Peyer's patch (tissue), 4 donors: ENCODE measurements at regions not wholly inside any gene's neighbourhood (a gene's known extent, or its start where the extent isn't known, plus 50 kb on each side); places are given as distances from the start of the nearest gene placed in this dataset.

Experiments
- DNase-seq, 3 donors: peaks; one replicate each; pipeline ENCODE4 v3.0.0-alpha.2; 2017 to 2019
- H3K27ac ChIP-seq, 4 donors: fragments of 200-600 bp; sonication (generic); one replicate each; pipeline ENCODE4 v1.5.1; 2016 to 2019
- H3K27me3 ChIP-seq, 2 donors: fragments of 200-600 bp; sonication (generic); one replicate each; pipeline ENCODE4 v1.5.1; 2019
- H3K36me3 ChIP-seq, 3 donors: fragments of 200-600 bp; sonication (generic); one replicate each; pipeline ENCODE4 v1.5.1; 2016 to 2019
- H3K4me1 ChIP-seq, 4 donors: fragments of 200-600 bp; sonication (generic); one replicate each; pipeline ENCODE4 v1.5.1; 2016 to 2019
- H3K4me3 ChIP-seq, 4 donors: fragments of 200-600 bp; sonication (generic); 1 replicate in 3 of 4; 2 replicates in 1 of 4; pipeline ENCODE4 v1.5.1; 2016 to 2019; ENCODE audit warnings: mild to moderate bottlenecking in 1 of 4
- H3K9me3 ChIP-seq, 4 donors: fragments of 200-600 bp; sonication (generic); one replicate each; pipeline ENCODE4 v1.5.1; 2016 to 2019; ENCODE audit warnings: mild to moderate bottlenecking in 1 of 4
- POLR2A ChIP-seq, 2 donors: fragments of 450-650 bp; IDR thresholded peaks; one replicate each; pipeline ENCODE4 v1.5.1; 2017; ENCODE audit warnings: antibody characterized with exemption in 2 of 2, mild to moderate bottlenecking in 2 of 2, moderate library complexity in 2 of 2
- TF ChIP-seq, protein P1 (sequence below), 6 experiments: fragments of 450-650 bp in 4 of 6; fragments of 200-600 bp in 2 of 6; sonication (generic) in 1 of 6; IDR thresholded peaks; one replicate each; pipeline ENCODE4 v1.5.1; 2017 to 2019; ENCODE audit warnings: antibody characterized with exemption in 6 of 6, mild to moderate bottlenecking in 3 of 6, moderate library complexity in 1 of 6

DNA sequence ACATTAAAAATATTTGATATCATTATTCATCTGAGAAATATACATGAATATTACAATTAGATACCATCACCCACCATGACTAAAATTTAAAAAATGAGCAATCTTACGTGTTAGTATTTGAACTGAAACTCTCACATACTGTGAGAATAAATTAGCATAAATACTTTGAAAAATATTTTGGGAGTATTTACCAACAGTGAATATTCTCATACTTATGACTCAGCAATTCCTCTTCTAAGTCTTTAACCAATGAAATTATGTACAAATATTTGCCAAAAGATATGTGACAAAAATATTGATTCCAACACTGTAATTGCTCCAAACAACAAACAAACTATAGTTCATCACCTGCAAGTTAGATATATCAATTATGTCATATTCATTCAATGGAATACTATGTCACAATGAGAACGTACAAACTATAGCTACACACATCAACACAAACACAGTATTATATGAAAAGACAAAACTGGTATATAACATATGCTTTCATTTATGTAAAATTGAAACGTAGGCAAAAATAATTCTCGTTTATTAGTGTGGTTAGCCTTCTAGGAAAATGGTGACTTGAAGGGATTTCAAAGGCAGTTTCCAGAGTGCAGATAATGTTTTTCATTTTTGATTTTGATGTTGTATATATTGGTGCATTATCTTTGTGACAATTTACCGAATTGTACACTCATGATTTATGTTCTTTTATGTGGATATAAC, 742.2 kb downstream of the SLC16A7 start:
- H3K4me3 ChIP-seq = no peak overlapping the region
- H3K4me1 ChIP-seq = no peaks in the 10 kb centered on the region
- TF ChIP-seq, protein P1, sequence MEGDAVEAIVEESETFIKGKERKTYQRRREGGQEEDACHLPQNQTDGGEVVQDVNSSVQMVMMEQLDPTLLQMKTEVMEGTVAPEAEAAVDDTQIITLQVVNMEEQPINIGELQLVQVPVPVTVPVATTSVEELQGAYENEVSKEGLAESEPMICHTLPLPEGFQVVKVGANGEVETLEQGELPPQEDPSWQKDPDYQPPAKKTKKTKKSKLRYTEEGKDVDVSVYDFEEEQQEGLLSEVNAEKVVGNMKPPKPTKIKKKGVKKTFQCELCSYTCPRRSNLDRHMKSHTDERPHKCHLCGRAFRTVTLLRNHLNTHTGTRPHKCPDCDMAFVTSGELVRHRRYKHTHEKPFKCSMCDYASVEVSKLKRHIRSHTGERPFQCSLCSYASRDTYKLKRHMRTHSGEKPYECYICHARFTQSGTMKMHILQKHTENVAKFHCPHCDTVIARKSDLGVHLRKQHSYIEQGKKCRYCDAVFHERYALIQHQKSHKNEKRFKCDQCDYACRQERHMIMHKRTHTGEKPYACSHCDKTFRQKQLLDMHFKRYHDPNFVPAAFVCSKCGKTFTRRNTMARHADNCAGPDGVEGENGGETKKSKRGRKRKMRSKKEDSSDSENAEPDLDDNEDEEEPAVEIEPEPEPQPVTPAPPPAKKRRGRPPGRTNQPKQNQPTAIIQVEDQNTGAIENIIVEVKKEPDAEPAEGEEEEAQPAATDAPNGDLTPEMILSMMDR (IDR thresholded peaks at IDR 0.05) = no peak
- TF ChIP-seq POLR2A (IDR thresholded peaks at IDR 0.05) = no peak
- no peaks in the 10 kb centered on the region for H3K27me3 ChIP-seq
- DNase-seq = no peak
- H3K36me3 ChIP-seq = no peaks in the 10 kb centered on the region
- H3K27ac ChIP-seq = no peak overlapping the region
- H3K9me3 ChIP-seq = no peaks in the 10 kb centered on the region

- no peak for TF ChIP-seq POLR2A (IDR thresholded peaks at IDR 0.05)
- Histone ChIP-seq H3K4me3 (no peak overlapping the region), H3K36me3 (no peaks in the 10 kb centered on the region), H3K27me3 (no peaks in the 10 kb centered on the region), H3K9me3 (no peaks in the 10 kb centered on the region), H3K27ac (no peak overlapping the region), H3K4me1 (no peaks in the 10 kb centered on the region)
- no peak for DNase-seq
Observed at GRCh38 chr12:60345442-60345841, 749.6 kb downstream of the SLC16A7 start.

DNA sequence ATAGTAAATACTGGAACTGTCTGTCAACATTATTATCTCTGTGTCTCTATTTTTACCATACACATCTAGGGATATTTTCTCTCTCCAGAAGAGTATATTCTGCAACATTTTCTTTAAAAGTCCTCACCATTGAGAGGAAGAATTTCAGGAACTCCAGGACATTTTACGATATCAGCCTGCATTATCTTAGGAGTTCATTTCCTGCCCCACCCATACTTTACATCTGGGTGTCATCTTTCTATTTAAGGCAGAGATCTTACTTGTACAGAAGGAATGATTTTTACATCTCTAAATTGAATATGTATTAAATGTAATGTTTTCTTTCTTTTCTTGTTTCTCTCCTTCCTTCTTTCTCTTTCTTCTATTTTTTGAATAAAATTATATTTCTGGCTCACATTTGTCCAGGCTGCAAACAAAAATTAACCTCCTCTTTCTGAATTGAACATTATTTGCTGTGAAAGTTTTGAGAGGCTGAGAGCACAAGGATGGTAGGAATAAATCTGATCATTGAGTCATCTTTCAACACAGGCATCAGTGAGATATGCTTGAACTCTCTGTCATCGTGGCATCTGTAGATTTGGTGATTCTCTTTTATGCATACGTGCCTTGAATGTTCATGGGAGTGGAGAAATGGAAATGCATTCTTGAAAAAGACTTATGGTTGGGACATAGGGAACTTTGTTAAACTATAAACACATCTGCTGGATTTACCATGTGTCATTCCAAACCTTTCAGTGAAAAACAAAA, 753.6 kb downstream of the SLC16A7 start:
- Histone ChIP-seq H3K27me3 (no peaks in the 10 kb centered on the region), H3K4me3 (no peak overlapping the region), H3K4me1 (no peaks in the 10 kb centered on the region), H3K27ac (no peak overlapping the region), H3K36me3 (no peaks in the 10 kb centered on the region), H3K9me3 (no peaks in the 10 kb centered on the region)
- DNase-seq = no peak
- TF ChIP-seq, protein P1 (IDR thresholded peaks at IDR 0.05) = no peak
- no peak for TF ChIP-seq POLR2A (IDR thresholded peaks at IDR 0.05)

DNA sequence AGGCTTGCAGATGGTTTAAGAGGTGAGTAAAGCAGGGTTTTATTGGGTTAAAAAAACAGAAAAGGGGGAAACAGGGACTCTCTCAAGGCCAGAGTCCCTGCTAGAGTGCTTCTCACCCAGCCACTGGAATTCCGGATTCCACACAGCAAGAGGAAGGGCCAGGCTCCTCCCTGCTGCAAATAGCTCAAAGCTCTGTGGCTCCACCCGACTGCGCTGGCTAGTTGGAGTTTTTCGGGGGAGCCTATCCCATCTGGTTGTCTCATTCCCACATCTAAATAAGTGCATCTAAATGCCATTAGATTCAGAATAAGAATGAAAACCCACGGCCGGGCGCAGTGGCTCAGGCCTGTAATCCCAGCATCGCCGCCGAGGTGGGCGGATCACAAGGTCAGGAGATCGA, 791.5 kb downstream of the SLC16A7 start:
- no peaks in the 10 kb centered on the region for H3K9me3 ChIP-seq
- no peaks in the 10 kb centered on the region for H3K36me3 ChIP-seq
- H3K27me3 ChIP-seq = no peaks in the 10 kb centered on the region
- H3K27ac ChIP-seq = no peak overlapping the region
- no peak overlapping the region for H3K4me3 ChIP-seq
- DNase-seq = peak in 1 of 3 donors; percentile 32
- no peak for TF ChIP-seq POLR2A (IDR thresholded peaks at IDR 0.05)
- no peaks in the 10 kb centered on the region for H3K4me1 ChIP-seq

- Histone ChIP-seq H3K4me3 (no peak overlapping the region), H3K4me1 (no peaks in the 10 kb centered on the region), H3K27me3 (no peaks in the 10 kb centered on the region), H3K36me3 (no peaks in the 10 kb centered on the region), H3K27ac (no peak overlapping the region), H3K9me3 (no peaks in the 10 kb centered on the region)
- DNase-seq = no peak
- TF ChIP-seq, protein P1 (IDR thresholded peaks at IDR 0.05) = no peak
- TF ChIP-seq POLR2A (IDR thresholded peaks at IDR 0.05) = no peak
Observed at GRCh38 chr12:60391051-60391450, 795.2 kb downstream of the SLC16A7 start.

DNA sequence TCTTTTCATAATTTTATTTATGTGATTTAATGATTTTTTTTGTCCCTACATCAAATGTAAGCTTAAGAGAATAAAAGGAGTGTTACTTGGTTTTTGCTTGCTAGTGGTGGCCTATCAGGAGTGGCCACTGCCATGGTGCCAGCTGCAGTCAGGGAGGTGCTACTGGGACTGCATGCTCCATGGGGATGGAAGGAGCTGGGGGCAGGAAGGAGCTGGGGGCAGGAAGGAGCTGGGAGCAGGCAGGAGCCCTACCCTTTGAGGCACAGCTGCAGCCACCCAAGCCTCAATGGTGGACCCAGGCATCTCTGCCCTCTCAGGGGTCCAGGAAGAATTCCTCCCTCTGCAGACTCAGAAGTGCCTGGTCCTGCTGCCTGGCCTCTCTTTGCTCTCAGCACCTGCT, 796.0 kb downstream of the SLC16A7 start:
- H3K36me3 ChIP-seq = no peaks in the 10 kb centered on the region
- H3K27me3 ChIP-seq = no peaks in the 10 kb centered on the region
- H3K4me3 ChIP-seq = no peak overlapping the region
- no peak overlapping the region for H3K27ac ChIP-seq
- no peak for DNase-seq
- TF ChIP-seq, protein P1 (IDR thresholded peaks at IDR 0.05) = no peak
- TF ChIP-seq POLR2A (IDR thresholded peaks at IDR 0.05) = no peak
- H3K9me3 ChIP-seq = no peaks in the 10 kb centered on the region
- no peaks in the 10 kb centered on the region for H3K4me1 ChIP-seq
